ENCODE measurements at regions not wholly inside any gene's neighbourhood (a gene's known extent, or its start where the extent isn't known, plus 50 kb on each side); places are given as distances from the start of the nearest gene placed in this dataset.

GRCh38 chr15:56307180-56307579 lies 58.0 kb upstream of the TEX9 start:
- CTCF ChIA-PET, result interaction anchor here (0.7 to 1.1 kb wide), 3 partner anchors 11 to 62 kb away, joined by 3 to 4 read pairs (median 4); no protein-coding TSS in a partner anchor
- POLR2A ChIA-PET, result no interaction called here
- Histone ChIP-seq H3K36me3 (ENCODE audit: control insufficient read depth, insufficient read depth, low read length) (no peaks in the 10 kb centered on the region), H3K4me3 (ENCODE audit: low read depth, low read length) (no peak overlapping the region), H3K27me3 (ENCODE audit: control insufficient read depth, insufficient read depth, low read length) (no peaks in the 10 kb centered on the region)
- DNase-seq (ENCODE audit: low read depth), result no peak
- TF ChIP-seq CTCF (IDR thresholded peaks at IDR 0.05; ENCODE audit: insufficient read depth, low read depth, low read length), result no peak

GRCh38 chr15:56298723-56299122 lies 55.0 kb upstream of the RFX7 start:
- CTCF ChIA-PET, result no interaction called here

GRCh38 chr15:56295433-56295832 lies 51.8 kb upstream of the RFX7 start:
- ChIA-PET CTCF (interaction anchor here (0.6 to 2.1 kb wide), 3 partner anchors 12 to 135 kb away, joined by 3 to 6 read pairs (median 4); no protein-coding TSS in a partner anchor), POLR2A (no interaction called here)
- no peaks in the 10 kb centered on the region for H3K36me3 ChIP-seq (ENCODE audit: control insufficient read depth, insufficient read depth, low read length)

More at GRCh38 chr15:56298723-56299122, 55.0 kb upstream of the RFX7 start:
- Histone ChIP-seq H3K4me3 (ENCODE audit: low read depth, low read length) (no peak overlapping the region), H3K36me3 (ENCODE audit: control insufficient read depth, insufficient read depth, low read length) (no peaks in the 10 kb centered on the region), H3K27me3 (ENCODE audit: control insufficient read depth, insufficient read depth, low read length) (no peaks in the 10 kb centered on the region)
- no peak for TF ChIP-seq CTCF (IDR thresholded peaks at IDR 0.05; ENCODE audit: insufficient read depth, low read depth, low read length)
- POLR2A ChIA-PET, result no interaction called here
- no peak for DNase-seq (ENCODE audit: low read depth)

GRCh38 chr15:56293495-56294292 lies 50.0 kb upstream of the RFX7 start:
- POLR2A ChIA-PET, result no interaction called here
- no peak for DNase-seq (ENCODE audit: low read depth)
- CTCF ChIA-PET, result interaction anchor here (1.0 to 1.6 kb wide), 3 partner anchors 45 to 140 kb away, joined by 3 to 5 read pairs (median 3); no protein-coding TSS in a partner anchor

More at GRCh38 chr15:56295433-56295832, 51.8 kb upstream of the RFX7 start:
- Histone ChIP-seq H3K27me3 (ENCODE audit: control insufficient read depth, insufficient read depth, low read length) (no peaks in the 10 kb centered on the region), H3K4me3 (ENCODE audit: low read depth, low read length) (no peak overlapping the region)
- no peak for TF ChIP-seq CTCF (IDR thresholded peaks at IDR 0.05; ENCODE audit: insufficient read depth, low read depth, low read length)
- no peak for DNase-seq (ENCODE audit: low read depth)

More at GRCh38 chr15:56293495-56294292, 50.0 kb upstream of the RFX7 start:
- peaks cover 3% of the 10 kb centered on the region; the same call in 1 of the 2 replicates for H3K27me3 ChIP-seq (ENCODE audit: control insufficient read depth, insufficient read depth, low read length)
- H3K36me3 ChIP-seq (ENCODE audit: control insufficient read depth, insufficient read depth, low read length), result no peaks in the 10 kb centered on the region
- H3K4me3 ChIP-seq (ENCODE audit: low read depth, low read length), result no peak overlapping the region
- TF ChIP-seq CTCF (IDR thresholded peaks at IDR 0.05; ENCODE audit: insufficient read depth, low read depth, low read length), result no peak
